ENCODE measurements at regions not wholly inside any gene's neighbourhood (a gene's known extent, or its start where the extent isn't known, plus 50 kb on each side); places are given as distances from the start of the nearest gene placed in this dataset.
"Not testable (repeated sequence)": the region's sequence is repeated elsewhere in the genome, so short reads cannot be mapped to it uniquely, and the experiment has no call there.

DNA sequence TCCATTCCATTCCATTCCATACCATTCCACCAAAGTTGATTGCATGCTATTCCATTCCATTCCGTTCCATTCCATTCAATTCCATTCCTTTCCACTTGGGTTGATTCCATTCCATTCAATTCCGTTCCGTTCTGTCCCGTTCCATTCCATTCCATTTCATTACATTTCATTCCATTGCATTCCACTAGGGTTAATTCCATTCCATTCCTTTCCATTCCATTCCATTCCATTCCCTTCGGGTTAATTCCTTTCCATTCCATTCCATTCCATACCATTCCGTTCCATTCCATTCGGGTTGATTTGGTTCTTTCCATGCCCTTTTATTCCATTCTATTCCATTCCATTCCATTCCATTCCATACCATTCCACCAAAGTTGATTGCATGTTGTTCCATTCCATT is 131.9 kb downstream of the CWH43 start:
- in situ Hi-C loops (cut with HindIII; ENCODE audit: low pct_unique_long_range_greater_than_20kb, low sequenced_read_pairs); DNase-seq (ENCODE audit: low read depth, low spot score): not testable (repeated sequence)

DNA sequence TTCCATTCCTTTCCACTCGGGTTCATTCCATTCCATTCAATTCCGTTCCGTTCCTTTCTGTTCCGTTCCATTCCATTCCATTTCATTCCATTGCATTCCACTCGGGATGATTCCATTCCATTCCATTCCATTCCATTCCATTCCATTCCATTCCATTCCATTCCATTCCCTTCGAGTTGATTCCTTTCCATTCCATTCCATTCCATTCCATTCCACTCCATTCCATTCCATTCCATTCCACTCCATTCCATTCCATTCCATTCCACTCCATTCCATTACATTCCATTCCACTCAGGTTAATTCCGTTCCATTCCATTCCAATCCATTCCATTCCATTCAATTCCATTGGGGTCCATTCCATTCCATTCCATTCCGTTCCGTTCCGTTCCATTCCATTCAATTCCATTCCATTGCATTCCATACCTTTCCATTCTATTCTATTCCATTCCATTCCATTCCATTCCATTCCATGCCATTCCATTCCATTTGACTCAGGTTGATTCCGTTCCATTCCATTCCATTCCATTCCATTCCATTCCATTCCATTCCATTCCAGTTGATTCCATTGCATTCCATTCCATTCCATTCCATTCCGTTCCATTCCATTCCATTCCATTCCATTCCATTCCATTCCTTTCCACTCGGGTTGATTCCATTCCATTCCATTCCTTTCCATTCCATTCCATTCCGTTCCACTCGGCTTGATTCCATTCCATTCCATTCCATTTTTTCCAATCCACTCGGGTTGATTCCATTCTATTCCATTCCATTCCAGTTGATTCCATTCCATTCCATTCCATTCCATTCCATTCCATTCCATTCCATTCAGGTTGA is 132.5 kb downstream of the CWH43 start:
- in situ Hi-C loops (cut with HindIII; ENCODE audit: low pct_unique_long_range_greater_than_20kb, low sequenced_read_pairs), result not testable (repeated sequence)

DNA sequence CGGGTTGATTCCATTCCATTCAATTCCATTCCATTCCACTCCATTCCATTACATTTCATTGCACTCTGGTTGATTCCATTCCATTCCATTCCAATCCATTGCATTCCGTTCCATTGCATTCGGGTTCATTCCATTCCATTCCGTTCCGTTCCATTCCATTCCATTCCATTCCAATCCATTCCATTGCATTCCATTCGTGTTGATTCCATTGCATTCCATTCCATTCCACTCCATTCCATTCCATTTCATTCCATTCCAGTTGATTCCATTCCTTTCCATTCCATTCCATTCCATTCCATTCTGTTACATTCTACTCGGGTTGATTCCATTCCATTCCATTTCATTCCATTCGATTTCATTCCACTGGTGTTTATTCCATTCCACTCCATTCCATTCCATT is 133.3 kb downstream of the CWH43 start:
- DNase-seq (ENCODE audit: low read depth, low spot score), result not testable (repeated sequence)

More for the DNA sequence above, 132.5 kb downstream of the CWH43 start:
- DNase-seq (ENCODE audit: low read depth, low spot score), result peak; percentile 9

GRCh38 chr4:49120042-49120779 is 134.1 kb downstream of the CWH43 start:
- DNase-seq (ENCODE audit: low read depth, low spot score), result peak; percentile 47

More for the DNA sequence above, 133.3 kb downstream of the CWH43 start:
- in situ Hi-C loops (cut with HindIII; ENCODE audit: low pct_unique_long_range_greater_than_20kb, low sequenced_read_pairs), result not testable (repeated sequence)

GRCh38 chr4:49120804-49121203 is 134.7 kb downstream of the CWH43 start:
- peak; percentile 70 for DNase-seq (ENCODE audit: low read depth, low spot score)
- in situ Hi-C loops (cut with HindIII; ENCODE audit: low pct_unique_long_range_greater_than_20kb, low sequenced_read_pairs), result not testable (repeated sequence)

More at GRCh38 chr4:49120042-49120779, 134.1 kb downstream of the CWH43 start:
- in situ Hi-C loops (cut with HindIII; ENCODE audit: low pct_unique_long_range_greater_than_20kb, low sequenced_read_pairs), result not testable (repeated sequence)

- DNase-seq (ENCODE audit: low read depth, low spot score); in situ Hi-C loops (cut with HindIII; ENCODE audit: low pct_unique_long_range_greater_than_20kb, low sequenced_read_pairs): not testable (repeated sequence)
Measured at GRCh38 chr4:49126443-49126842, 140.4 kb downstream of the CWH43 start.

GRCh38 chr4:49126858-49127257 is 140.8 kb downstream of the CWH43 start:
- in situ Hi-C loops (cut with HindIII; ENCODE audit: low pct_unique_long_range_greater_than_20kb, low sequenced_read_pairs); DNase-seq (ENCODE audit: low read depth, low spot score): not testable (repeated sequence)

DNA sequence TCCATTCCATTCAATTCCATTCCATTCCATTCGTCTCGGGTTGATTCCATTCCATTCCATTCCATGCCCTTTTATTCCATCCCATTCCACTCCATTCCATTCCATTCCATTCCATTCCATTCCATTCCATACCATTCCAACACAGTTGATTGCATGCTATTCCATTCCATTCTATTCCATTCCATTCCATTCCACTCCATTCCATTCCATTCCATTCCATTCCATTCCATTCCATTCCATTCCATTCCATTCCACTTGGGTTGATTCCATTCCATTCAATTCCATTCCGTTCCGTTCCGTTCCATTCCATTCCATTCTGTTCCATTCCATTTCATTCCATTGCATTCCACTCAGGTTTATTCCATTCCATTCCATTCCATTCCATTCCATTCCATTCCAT is 143.3 kb downstream of the CWH43 start:
- in situ Hi-C loops (cut with HindIII; ENCODE audit: low pct_unique_long_range_greater_than_20kb, low sequenced_read_pairs); DNase-seq (ENCODE audit: low read depth, low spot score): not testable (repeated sequence)

GRCh38 chr4:49129870-49130269 is 143.8 kb downstream of the CWH43 start:
- in situ Hi-C loops (cut with HindIII; ENCODE audit: low pct_unique_long_range_greater_than_20kb, low sequenced_read_pairs), result not testable (repeated sequence)

DNA sequence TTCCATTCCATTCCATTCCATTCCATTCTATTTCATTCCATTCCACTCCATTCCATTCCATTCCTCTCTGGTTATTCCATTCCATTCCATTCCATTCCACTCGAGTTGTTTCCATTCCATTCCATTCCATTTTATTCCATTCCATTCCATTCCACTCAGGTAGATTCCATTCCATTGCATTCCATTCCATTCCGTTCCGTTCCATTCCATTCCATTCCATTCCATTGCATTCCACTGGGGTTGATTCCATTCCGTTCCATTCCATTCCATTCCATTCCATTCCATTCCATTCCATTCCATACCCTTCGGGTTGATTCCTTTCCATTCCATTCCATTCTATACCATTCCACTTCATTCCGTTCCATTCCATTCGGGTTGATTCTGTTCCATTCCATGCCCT is 144.6 kb downstream of the CWH43 start:
- in situ Hi-C loops (cut with HindIII; ENCODE audit: low pct_unique_long_range_greater_than_20kb, low sequenced_read_pairs), result not testable (repeated sequence)

More at GRCh38 chr4:49129870-49130269, 143.8 kb downstream of the CWH43 start:
- DNase-seq (ENCODE audit: low read depth, low spot score), result not testable (repeated sequence)

DNA sequence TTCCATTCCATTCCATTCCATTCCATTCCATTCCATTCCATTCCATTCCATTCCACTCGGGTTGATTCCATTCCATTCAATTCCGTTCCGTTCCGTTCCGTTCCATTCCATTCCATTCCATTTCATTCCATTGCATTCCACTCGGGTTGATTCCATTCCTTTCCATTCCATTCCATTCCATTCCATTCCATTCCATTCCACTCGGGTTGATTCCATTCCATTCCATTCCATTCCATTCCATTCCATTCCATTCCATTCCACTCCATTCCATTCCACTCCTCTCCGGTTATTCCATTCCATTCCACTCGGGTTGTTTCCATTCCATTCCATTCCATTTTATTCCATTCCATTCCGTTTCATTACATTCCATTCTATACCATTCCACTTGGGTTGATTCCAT is 151.0 kb downstream of the CWH43 start:
- DNase-seq (ENCODE audit: low read depth, low spot score); in situ Hi-C loops (cut with HindIII; ENCODE audit: low pct_unique_long_range_greater_than_20kb, low sequenced_read_pairs): not testable (repeated sequence)

More for the DNA sequence above, 144.6 kb downstream of the CWH43 start:
- DNase-seq (ENCODE audit: low read depth, low spot score), result not testable (repeated sequence)

DNA sequence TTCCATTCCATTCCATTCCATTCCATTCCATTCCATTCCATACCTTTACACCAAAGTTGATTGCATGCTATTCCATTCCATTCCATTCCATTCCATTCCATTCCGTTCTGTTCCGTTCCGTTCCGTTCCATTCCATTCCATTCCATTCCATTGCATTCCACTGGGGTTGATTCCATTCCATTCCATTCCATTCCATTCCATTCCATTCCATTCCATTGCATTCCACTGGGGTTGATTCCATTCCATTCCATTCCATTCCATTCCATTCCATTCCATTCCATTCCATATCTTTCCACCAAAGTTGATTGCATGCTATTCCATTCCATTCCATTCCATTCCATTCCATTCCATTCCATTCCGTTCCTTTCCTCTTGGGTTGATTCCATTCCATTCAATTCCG is 151.9 kb downstream of the CWH43 start:
- in situ Hi-C loops (cut with HindIII; ENCODE audit: low pct_unique_long_range_greater_than_20kb, low sequenced_read_pairs); DNase-seq (ENCODE audit: low read depth, low spot score): not testable (repeated sequence)

- in situ Hi-C loops (cut with HindIII; ENCODE audit: low pct_unique_long_range_greater_than_20kb, low sequenced_read_pairs), result not testable (repeated sequence)
Measured at GRCh38 chr4:49138818-49139217, 152.7 kb downstream of the CWH43 start.

DNA sequence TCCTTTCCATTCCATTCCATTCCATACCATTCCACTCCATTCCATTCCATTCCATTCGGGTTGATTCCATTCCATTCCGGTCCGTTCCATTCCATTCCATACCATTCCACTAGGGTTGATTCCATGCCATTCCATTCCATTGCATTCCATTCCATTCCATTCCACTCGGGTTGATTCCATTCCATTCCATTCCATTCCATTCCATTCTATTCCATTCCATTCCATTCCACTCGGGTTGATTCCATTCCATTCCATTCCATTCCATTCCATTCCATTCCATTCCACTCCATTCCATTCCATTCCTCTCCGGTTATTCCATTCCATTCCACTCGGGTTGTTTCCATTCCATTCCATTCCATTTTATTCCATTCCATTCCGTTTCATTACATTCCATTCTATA is 153.4 kb downstream of the CWH43 start:
- in situ Hi-C loops (cut with HindIII; ENCODE audit: low pct_unique_long_range_greater_than_20kb, low sequenced_read_pairs), result not testable (repeated sequence)

More at GRCh38 chr4:49138818-49139217, 152.7 kb downstream of the CWH43 start:
- not testable (repeated sequence) for DNase-seq (ENCODE audit: low read depth, low spot score)

DNA sequence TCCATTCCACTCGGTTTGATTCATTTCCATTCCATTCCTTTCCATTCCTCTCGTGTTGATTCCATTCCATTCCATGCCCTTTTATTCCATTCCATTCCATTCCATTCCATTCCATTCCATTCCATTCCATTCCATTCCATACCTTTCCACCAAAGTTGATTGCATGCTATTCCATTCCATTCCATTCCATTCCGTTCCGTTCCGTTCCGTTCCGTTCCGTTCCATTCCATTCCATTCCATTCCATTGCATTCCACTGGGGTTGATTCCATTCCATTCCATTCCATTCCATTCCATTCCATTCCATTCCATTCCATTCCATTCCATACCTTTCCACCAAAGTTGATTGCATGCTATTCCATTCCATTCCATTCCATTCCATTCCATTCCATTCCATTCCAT is 154.3 kb downstream of the CWH43 start:
- in situ Hi-C loops (cut with HindIII; ENCODE audit: low pct_unique_long_range_greater_than_20kb, low sequenced_read_pairs); DNase-seq (ENCODE audit: low read depth, low spot score): not testable (repeated sequence)

More for the DNA sequence above, 153.4 kb downstream of the CWH43 start:
- DNase-seq (ENCODE audit: low read depth, low spot score), result not testable (repeated sequence)

DNA sequence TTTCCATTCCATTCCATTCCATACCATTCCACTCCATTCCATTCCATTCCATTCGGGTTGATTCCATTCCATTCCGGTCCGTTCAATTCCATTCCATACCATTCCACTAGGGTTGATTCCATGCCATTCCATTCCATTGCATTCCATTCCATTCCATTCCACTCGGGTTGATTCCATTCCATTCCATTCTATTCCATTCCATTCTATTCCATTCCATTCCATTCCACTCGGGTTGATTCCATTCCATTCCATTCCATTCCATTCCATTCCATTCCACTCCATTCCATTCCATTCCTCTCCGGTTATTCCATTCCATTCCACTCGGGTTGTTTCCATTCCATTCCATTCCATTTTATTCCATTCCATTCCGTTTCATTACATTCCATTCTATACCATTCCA is 155.9 kb downstream of the CWH43 start:
- DNase-seq (ENCODE audit: low read depth, low spot score); in situ Hi-C loops (cut with HindIII; ENCODE audit: low pct_unique_long_range_greater_than_20kb, low sequenced_read_pairs): not testable (repeated sequence)

DNA sequence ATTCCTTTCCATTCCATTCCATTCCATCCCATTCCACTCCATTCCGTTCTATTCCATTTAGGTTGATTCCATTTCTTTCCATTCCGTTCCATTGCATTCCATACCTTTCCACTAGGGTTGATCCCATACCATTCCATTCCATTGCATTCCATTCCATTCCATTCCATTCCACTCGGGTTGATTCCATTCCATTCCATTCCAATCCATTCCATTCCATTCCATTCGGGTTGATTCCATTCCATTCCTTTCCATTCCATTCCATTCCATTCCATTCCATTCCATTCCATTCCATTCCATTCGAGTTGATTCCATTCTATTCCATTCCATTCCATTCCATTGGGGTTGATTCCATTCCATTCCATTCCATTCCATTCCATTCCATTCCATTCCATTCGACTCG is 161.1 kb downstream of the CWH43 start:
- in situ Hi-C loops (cut with HindIII; ENCODE audit: low pct_unique_long_range_greater_than_20kb, low sequenced_read_pairs); DNase-seq (ENCODE audit: low read depth, low spot score): not testable (repeated sequence)

DNA sequence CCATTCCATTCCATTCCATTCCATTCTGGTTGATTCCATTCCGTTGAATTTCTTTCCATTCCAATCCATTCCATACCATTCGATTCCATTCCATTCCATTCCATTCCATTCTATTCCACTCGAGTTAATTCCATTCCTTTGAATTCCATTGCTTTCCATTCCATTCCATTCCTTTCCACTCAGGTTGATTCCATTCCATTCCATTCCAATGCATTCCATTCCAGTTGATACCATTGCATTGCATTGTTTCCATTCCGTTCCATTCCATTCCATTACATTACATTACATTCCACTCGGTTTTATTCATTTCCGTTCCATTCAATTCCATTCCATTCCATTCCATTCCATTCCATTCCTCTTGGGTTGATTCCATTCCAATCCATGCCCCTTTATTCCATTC is 161.5 kb downstream of the CWH43 start:
- in situ Hi-C loops (cut with HindIII; ENCODE audit: low pct_unique_long_range_greater_than_20kb, low sequenced_read_pairs); DNase-seq (ENCODE audit: low read depth, low spot score): not testable (repeated sequence)
